ENCODE measurements at regions not wholly inside any gene's neighbourhood (a gene's known extent, or its start where the extent isn't known, plus 50 kb on each side); places are given as distances from the start of the nearest gene placed in this dataset.

GRCh38 chr2:150679456-150680120 is 192.1 kb upstream of the RND3 start:
- DNase-seq (ENCODE audit: low spot score) (no peak), ATAC-seq (no peak)
- peaks cover 3% of the 10 kb centered on the region; the same call in 1 of the 2 replicates for H3K4me1 ChIP-seq (ENCODE audit: insufficient read depth)
- TF ChIP-seq CREB1 (CRISPR knock-in tag; IDR thresholded peaks at IDR 0.05; ENCODE audit: low read depth) (no peak), REST (IDR thresholded peaks at IDR 0.05; ENCODE audit: unreplicated experiment) (no peak), ETS1 (IDR thresholded peaks at IDR 0.05) (no peak), ZNF331 (CRISPR knock-in tag; IDR thresholded peaks at IDR 0.05; ENCODE audit: low read depth) (no peak), CTCF (conservative IDR thresholded peaks at IDR 0.05; ENCODE audit: low read depth in 2 of 2) (no peak), EZH2 (IDR thresholded peaks at IDR 0.05; ENCODE audit: low read depth, unreplicated experiment) (no peak), JUNB (IDR thresholded peaks at IDR 0.05; ENCODE audit: unreplicated experiment) (no peak), ZNF114 (CRISPR knock-in tag; IDR thresholded peaks at IDR 0.05) (no peak), POLR2AphosphoS5 (IDR thresholded peaks at IDR 0.05; ENCODE audit: low read depth) (no peak), STAT1 (IDR thresholded peaks at IDR 0.05; ENCODE audit: unreplicated experiment) (no peak), NANOG (IDR thresholded peaks at IDR 0.05; ENCODE audit: borderline replicate concordance) (no peak), EZH2phosphoT487 (IDR thresholded peaks at IDR 0.05; ENCODE audit: unreplicated experiment) (no peak)
- TF ChIP-seq, protein P1, sequence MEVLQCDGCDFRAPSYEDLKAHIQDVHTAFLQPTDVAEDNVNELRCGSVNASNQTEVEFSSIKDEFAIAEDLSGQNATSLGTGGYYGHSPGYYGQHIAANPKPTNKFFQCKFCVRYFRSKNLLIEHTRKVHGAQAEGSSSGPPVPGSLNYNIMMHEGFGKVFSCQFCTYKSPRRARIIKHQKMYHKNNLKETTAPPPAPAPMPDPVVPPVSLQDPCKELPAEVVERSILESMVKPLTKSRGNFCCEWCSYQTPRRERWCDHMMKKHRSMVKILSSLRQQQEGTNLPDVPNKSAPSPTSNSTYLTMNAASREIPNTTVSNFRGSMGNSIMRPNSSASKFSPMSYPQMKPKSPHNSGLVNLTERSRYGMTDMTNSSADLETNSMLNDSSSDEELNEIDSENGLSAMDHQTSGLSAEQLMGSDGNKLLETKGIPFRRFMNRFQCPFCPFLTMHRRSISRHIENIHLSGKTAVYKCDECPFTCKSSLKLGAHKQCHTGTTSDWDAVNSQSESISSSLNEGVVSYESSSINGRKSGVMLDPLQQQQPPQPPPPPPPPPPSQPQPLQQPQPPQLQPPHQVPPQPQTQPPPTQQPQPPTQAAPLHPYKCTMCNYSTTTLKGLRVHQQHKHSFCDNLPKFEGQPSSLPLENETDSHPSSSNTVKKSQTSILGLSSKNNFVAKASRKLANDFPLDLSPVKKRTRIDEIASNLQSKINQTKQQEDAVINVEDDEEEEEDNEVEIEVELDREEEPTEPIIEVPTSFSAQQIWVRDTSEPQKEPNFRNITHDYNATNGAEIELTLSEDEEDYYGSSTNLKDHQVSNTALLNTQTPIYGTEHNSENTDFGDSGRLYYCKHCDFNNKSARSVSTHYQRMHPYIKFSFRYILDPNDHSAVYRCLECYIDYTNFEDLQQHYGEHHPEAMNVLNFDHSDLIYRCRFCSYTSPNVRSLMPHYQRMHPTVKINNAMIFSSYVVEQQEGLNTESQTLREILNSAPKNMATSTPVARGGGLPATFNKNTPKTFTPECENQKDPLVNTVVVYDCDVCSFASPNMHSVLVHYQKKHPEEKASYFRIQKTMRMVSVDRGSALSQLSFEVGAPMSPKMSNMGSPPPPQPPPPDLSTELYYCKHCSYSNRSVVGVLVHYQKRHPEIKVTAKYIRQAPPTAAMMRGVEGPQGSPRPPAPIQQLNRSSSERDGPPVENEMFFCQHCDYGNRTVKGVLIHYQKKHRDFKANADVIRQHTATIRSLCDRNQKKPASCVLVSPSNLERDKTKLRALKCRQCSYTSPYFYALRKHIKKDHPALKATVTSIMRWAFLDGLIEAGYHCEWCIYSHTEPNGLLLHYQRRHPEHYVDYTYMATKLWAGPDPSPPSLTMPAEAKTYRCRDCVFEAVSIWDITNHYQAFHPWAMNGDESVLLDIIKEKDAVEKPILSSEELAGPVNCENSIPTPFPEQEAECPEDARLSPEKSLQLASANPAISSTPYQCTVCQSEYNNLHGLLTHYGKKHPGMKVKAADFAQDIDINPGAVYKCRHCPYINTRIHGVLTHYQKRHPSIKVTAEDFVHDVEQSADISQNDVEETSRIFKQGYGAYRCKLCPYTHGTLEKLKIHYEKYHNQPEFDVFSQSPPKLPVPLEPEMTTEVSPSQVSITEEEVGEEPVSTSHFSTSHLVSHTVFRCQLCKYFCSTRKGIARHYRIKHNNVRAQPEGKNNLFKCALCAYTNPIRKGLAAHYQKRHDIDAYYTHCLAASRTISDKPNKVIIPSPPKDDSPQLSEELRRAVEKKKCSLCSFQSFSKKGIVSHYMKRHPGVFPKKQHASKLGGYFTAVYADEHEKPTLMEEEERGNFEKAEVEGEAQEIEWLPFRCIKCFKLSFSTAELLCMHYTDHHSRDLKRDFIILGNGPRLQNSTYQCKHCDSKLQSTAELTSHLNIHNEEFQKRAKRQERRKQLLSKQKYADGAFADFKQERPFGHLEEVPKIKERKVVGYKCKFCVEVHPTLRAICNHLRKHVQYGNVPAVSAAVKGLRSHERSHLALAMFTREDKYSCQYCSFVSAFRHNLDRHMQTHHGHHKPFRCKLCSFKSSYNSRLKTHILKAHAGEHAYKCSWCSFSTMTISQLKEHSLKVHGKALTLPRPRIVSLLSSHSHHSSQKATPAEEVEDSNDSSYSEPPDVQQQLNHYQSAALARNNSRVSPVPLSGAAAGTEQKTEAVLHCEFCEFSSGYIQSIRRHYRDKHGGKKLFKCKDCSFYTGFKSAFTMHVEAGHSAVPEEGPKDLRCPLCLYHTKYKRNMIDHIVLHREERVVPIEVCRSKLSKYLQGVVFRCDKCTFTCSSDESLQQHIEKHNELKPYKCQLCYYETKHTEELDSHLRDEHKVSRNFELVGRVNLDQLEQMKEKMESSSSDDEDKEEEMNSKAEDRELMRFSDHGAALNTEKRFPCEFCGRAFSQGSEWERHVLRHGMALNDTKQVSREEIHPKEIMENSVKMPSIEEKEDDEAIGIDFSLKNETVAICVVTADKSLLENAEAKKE (CRISPR knock-in tag; IDR thresholded peaks at IDR 0.05), result no peak
- no peaks in the 10 kb centered on the region for H4K20me1 ChIP-seq (replicated peaks; ENCODE audit: insufficient read depth)
- H3K36me3 Mint-ChIP-seq (ENCODE audit: low read depth), result no peaks in the 10 kb centered on the region
- H3K4me3 ChIP-seq, result no peak overlapping the region
- H3K4me3 Mint-ChIP-seq, result no peak overlapping the region
- no peaks in the 10 kb centered on the region for H3F3A ChIP-seq (replicated peaks; ENCODE audit: low read depth)
- no peak overlapping the region for H3K27ac Mint-ChIP-seq
- H3K4me2 ChIP-seq, result no peak overlapping the region
- no peaks in the 10 kb centered on the region for H3K27me3 Mint-ChIP-seq (ENCODE audit: insufficient read depth, low read depth, poor library complexity)
- H3K4me1 Mint-ChIP-seq, result peaks cover 13% of the 10 kb centered on the region
- H3K79me2 ChIP-seq (replicated peaks; ENCODE audit: insufficient read depth), result no peaks in the 10 kb centered on the region
- no peak overlapping the region for H3K27ac ChIP-seq (ENCODE audit: low read depth)
- H3K9me2 ChIP-seq (ENCODE audit: insufficient read depth), result peaks cover 5% of the 10 kb centered on the region; the same call in 1 of the 2 replicates
- H3K9me3 Mint-ChIP-seq, result no peaks in the 10 kb centered on the region; the same call in 2 of the 3 replicates
- no peaks in the 10 kb centered on the region for H3K27me3 ChIP-seq (ENCODE audit: insufficient read depth)
- peak overlapping the region; percentile 49; the same call in 1 of the 2 replicates for H2AFZ ChIP-seq
- no peaks in the 10 kb centered on the region for H3K36me3 ChIP-seq (ENCODE audit: insufficient read depth)

Measured in GM23338 (cell line).